Thoracic aorta (tissue), 2 donors: ENCODE measurements at regions not wholly inside any gene's neighbourhood (a gene's known extent, or its start where the extent isn't known, plus 50 kb on each side); places are given as distances from the start of the nearest gene placed in this dataset.

Source experiments
- ATAC-seq: fragments of 150-250 bp; one replicate; pipeline ENCODE4 v1.8.0; 2017; ENCODE audit warnings: low read depth; ENCODE audit not compliant: insufficient number of reproducible peaks, low FRiP score
- DNase-seq: peaks from one replicate; pipeline ENCODE4 v3.0.0-alpha.2; 2020; ENCODE audit warnings: low spot score
- H3K27ac ChIP-seq, 2 donors: fragments of 200-600 bp; sonication (generic); 1 replicate in 1 of 2; 2 replicates in 1 of 2; pipeline ENCODE4 v1.5.1; 2016; ENCODE audit warnings: mild to moderate bottlenecking in 2 of 2, moderate library complexity in 2 of 2
- H3K27me3 ChIP-seq: fragments of 200-600 bp; sonication (generic); replicated peaks from 2 replicates; pipeline ENCODE4 v1.6.0; 2016; ENCODE audit warnings: mild to moderate bottlenecking; ENCODE audit not compliant: insufficient read depth
- H3K36me3 ChIP-seq: fragments of 200-600 bp; sonication (generic); one replicate; pipeline ENCODE4 v1.5.1; 2016
- H3K4me1 ChIP-seq, 2 donors: fragments of 200-600 bp; sonication (generic); 1 replicate in 1 of 2; 2 replicates in 1 of 2; pipeline versions ENCODE4 v1.5.1 to v1.6.0; 2016; ENCODE audit warnings: low read depth in 2 of 2, mild to moderate bottlenecking in 1 of 2; ENCODE audit not compliant: control insufficient read depth in 1 of 2
- H3K4me3 ChIP-seq: fragments of 200-600 bp; sonication (generic); 2 replicates; pipeline ENCODE4 v1.5.1; 2016; ENCODE audit warnings: mild to moderate bottlenecking
- H3K9me3 ChIP-seq: fragments of 200-600 bp; sonication (generic); 2 replicates; pipeline ENCODE4 v1.5.1; 2016
- CTCF ChIP-seq: fragments of 200-600 bp; sonication (generic); IDR thresholded peaks from one replicate; pipeline ENCODE4 v1.5.1; 2019; ENCODE audit warnings: antibody characterized with exemption

GRCh38 chr15:95760508-95760907, 570.0 kb upstream of the NR2F2 start:
- H3K27ac ChIP-seq = no peak overlapping the region
- ATAC-seq (no peak), DNase-seq (no peak)
- H3K4me3 ChIP-seq = no peak overlapping the region
- TF ChIP-seq CTCF = no peak
- H3K9me3 ChIP-seq = no peaks in the 10 kb centered on the region
- peaks cover 12 to 16% of the 10 kb centered on the region in 2 donors for H3K4me1 ChIP-seq
- no peaks in the 10 kb centered on the region for H3K27me3 ChIP-seq
- no peaks in the 10 kb centered on the region for H3K36me3 ChIP-seq

- H3K27ac ChIP-seq = no peak overlapping the region
Measured at GRCh38 chr15:95761501-95762165, 568.9 kb upstream of the NR2F2 start.

DNA sequence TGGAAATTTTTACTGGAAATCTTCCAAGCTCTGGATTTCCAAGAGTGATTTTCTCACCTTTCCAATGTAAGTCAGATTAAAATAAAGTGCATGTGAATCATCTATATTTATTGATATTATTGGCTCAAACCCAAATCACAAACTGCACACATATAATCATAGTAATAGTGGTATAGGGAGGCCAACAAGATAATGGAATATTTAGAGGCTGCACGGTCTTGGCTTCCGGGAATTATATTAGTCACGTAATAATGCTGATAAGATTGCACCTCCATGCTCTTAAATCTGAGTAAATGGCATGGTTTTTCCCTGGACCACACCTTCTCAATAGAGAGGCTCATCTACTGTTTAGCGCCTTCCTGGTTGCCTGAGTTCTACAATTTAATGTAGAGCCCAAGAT, 567.1 kb upstream of the NR2F2 start:
- H3K9me3 ChIP-seq = no peaks in the 10 kb centered on the region

More at GRCh38 chr15:95761501-95762165, 568.9 kb upstream of the NR2F2 start:
- Histone ChIP-seq H3K9me3 (no peaks in the 10 kb centered on the region), H3K4me1 (peaks cover 12 to 16% of the 10 kb centered on the region in 2 donors), H3K36me3 (no peaks in the 10 kb centered on the region), H3K4me3 (no peak overlapping the region), H3K27me3 (no peaks in the 10 kb centered on the region)
- DNase-seq (no peak), ATAC-seq (no peak)
- no peak for TF ChIP-seq CTCF

DNA sequence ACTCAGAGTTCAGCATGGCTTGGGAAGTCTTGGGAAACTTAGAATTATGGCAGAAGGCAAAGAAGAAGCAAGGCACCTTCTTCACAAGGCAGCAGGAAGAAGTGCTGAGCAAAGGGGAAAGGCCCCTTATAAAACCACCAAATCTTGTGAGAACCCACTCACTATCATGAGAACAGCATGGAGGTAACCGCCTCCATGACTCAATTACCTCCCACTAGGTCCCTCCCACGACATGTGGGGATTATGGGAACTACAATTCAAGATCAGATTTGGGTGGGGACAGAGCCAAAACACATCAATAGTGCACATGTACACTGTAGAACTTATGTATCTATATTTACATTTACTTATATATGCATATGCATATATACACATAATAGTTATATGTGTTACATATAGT, 565.3 kb upstream of the NR2F2 start:
- no peak overlapping the region for H3K4me3 ChIP-seq
- ATAC-seq = no peak
- H3K27ac ChIP-seq = no peak overlapping the region
- H3K4me1 ChIP-seq = no peaks in the 10 kb centered on the region
- H3K9me3 ChIP-seq = no peaks in the 10 kb centered on the region
- no peak for TF ChIP-seq CTCF
- no peaks in the 10 kb centered on the region for H3K27me3 ChIP-seq
- H3K36me3 ChIP-seq = no peaks in the 10 kb centered on the region
- no peak for DNase-seq

More for the DNA sequence above, 567.1 kb upstream of the NR2F2 start:
- no peaks in the 10 kb centered on the region for H3K36me3 ChIP-seq
- H3K4me1 ChIP-seq = peaks cover 4 to 6% of the 10 kb centered on the region in 2 donors
- no peak for TF ChIP-seq CTCF
- ATAC-seq (no peak), DNase-seq (no peak)
- no peak overlapping the region for H3K4me3 ChIP-seq
- H3K27ac ChIP-seq = no peak overlapping the region
- H3K27me3 ChIP-seq = no peaks in the 10 kb centered on the region

DNA sequence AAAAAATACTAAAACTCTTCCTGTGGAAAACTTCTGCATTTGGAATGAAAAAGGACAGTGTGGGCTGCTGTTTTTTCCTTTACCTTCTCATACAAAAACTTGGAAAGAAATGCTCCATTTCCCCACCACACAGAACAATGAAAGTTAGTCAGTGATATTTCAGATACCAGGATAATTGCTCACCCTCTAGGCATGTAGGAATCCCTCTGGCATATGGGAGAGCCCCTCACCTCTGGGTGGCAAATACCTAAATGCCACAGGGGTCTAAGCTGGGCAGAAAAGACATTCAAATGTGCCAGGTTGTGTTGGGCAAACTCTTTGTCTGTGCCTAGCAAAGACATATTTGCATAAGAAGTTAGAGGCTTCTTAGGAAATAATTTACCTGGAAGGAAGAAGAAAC, 560.3 kb upstream of the NR2F2 start:
- H3K27ac ChIP-seq = no peak overlapping the region
- no peaks in the 10 kb centered on the region for H3K9me3 ChIP-seq
- no peaks in the 10 kb centered on the region for H3K27me3 ChIP-seq
- no peak for TF ChIP-seq CTCF
- no peak for ATAC-seq
- H3K4me3 ChIP-seq = no peak overlapping the region
- no peak for DNase-seq
- H3K4me1 ChIP-seq = no peaks in the 10 kb centered on the region
- no peaks in the 10 kb centered on the region for H3K36me3 ChIP-seq
